Right cardiac atrium (tissue), 5 donors: ENCODE measurements at regions not wholly inside any gene's neighbourhood (a gene's known extent, or its start where the extent isn't known, plus 50 kb on each side); places are given as distances from the start of the nearest gene placed in this dataset.

Experiments used
- ATAC-seq, 2 donors: fragments of 200-7000 bp; cut with Tn5 transposase; one replicate each; pipeline versions ENCODE4 v1.8.0 to v1.9.1; 2020; ENCODE audit warnings: moderate library complexity in 2 of 2, mild to moderate bottlenecking in 1 of 2
- DNase-seq, 3 donors: peaks; one replicate each; pipeline ENCODE4 v3.0.0-alpha.2; 2020
- H3K27ac ChIP-seq: one replicate; pipeline ENCODE4 v1.5.1; 2013; ENCODE audit warnings: mild to moderate bottlenecking, low read length, control low read depth, moderate library complexity
- H3K27me3 ChIP-seq: one replicate; pipeline ENCODE4 v1.6.1; 2013; ENCODE audit not compliant: control insufficient read depth, insufficient read depth
- H3K4me1 ChIP-seq: one replicate; pipeline ENCODE4 v1.6.1; 2013; ENCODE audit warnings: low read length; ENCODE audit not compliant: control insufficient read depth, insufficient read depth
- H3K4me3 ChIP-seq: one replicate; pipeline ENCODE4 v1.5.1; 2013; ENCODE audit warnings: low read length, control low read depth
- H3K9me3 ChIP-seq: one replicate; pipeline ENCODE4 v1.6.1; 2013; ENCODE audit warnings: low read length; ENCODE audit not compliant: control insufficient read depth
- WGBS: extraction: QIAGEN DNeasy Blood & Tissue Kit; methylation state at CpG from one replicate; pipeline ENCODE4 v1.1.7; 2013; 5-methylcytosine and 5-hydroxymethylcytosine counted together
- intact Hi-C, 4 donors: fragments of 100-400 bp; cut with DNase I; formaldehyde crosslinking; loops; one replicate each; pipeline versions ENCODE4 v1.11.0 to v1.14.0; 2022 to 2023
- donor health status: healthy with polysubstance abuse.
- donor health status: DM: no; HTN: yes; CAD: no.
- donor health status: DM: no; HTN: no; CAD: no.
- donor health status: DM: no; HTN: yes; CAD: no; lungs with severe emphysema.
- donor health status: DM: yes; HTN: yes; CAD: no.

GRCh38 chr5:21173526-21173925 lies 1185.5 kb upstream of the CDH18 start:
- no peak for ATAC-seq

GRCh38 chr5:21173036-21173435 lies 1185.0 kb upstream of the CDH18 start:
- 74% methylated on average over 2 of the region's 2 CpGs for WGBS
- Histone ChIP-seq H3K4me1 (no peaks in the 10 kb centered on the region), H3K27ac (no peak overlapping the region), H3K27me3 (no peaks in the 10 kb centered on the region), H3K9me3 (peaks cover 2% of the 10 kb centered on the region), H3K4me3 (no peak overlapping the region)
- ATAC-seq = no peak
- DNase-seq = no peak
- intact Hi-C loops = no loop called here

More at GRCh38 chr5:21173526-21173925, 1185.5 kb upstream of the CDH18 start:
- intact Hi-C loops = no loop called here
- H3K4me3 ChIP-seq = no peak overlapping the region
- no peaks in the 10 kb centered on the region for H3K4me1 ChIP-seq
- no peak overlapping the region for H3K27ac ChIP-seq
- no peak for DNase-seq
- 82% methylated on average over 2 of the region's 2 CpGs for WGBS
- peaks cover 2% of the 10 kb centered on the region for H3K9me3 ChIP-seq
- H3K27me3 ChIP-seq = no peaks in the 10 kb centered on the region

DNA sequence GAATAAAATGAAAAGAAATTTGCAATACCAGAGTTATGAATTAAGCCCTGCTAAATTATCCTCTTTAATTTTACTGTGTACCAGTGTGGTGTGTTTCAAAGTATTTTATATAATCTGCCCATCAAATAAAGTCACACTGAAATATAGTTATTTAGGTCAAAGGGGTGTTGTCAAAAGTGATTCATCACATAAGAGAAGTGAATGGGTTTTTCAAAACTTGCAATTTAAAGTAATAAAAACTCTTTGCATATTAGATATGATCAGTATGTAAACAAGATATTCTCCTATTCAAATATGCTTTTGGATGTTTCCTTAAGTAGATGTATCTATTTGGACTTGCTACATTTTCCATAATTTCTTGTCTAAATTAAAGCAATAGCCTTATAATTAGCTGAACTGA lies 1183.0 kb upstream of the CDH18 start:
- Histone ChIP-seq H3K27ac (no peak overlapping the region), H3K27me3 (no peaks in the 10 kb centered on the region), H3K4me3 (no peak overlapping the region), H3K4me1 (no peaks in the 10 kb centered on the region), H3K9me3 (peaks cover 2% of the 10 kb centered on the region)
- no peak for DNase-seq
- no peak for ATAC-seq
- intact Hi-C loops = no loop called here

DNA sequence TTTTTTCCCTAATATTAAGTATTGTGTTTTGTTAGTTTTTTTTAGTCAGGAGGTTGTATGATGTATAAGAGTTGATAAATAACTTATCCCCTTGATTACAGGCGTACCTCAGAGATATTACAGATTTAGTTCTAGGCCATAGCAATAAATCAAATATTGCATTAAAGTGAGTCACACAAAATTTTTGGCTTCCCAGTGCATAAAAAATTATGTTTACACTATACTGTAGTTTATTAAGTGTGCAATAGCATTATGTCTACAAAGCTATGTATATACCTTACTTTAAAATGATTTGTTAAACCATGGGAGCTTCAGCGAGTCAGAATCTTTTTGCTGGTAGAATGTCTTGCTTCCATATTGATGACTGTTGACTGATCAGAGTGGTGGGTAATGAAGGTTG lies 1180.6 kb upstream of the CDH18 start:
- Histone ChIP-seq H3K27ac (no peak overlapping the region), H3K4me3 (no peak overlapping the region), H3K4me1 (no peaks in the 10 kb centered on the region), H3K27me3 (no peaks in the 10 kb centered on the region), H3K9me3 (no peaks in the 10 kb centered on the region)
- intact Hi-C loops = no loop called here
- DNase-seq (no peak), ATAC-seq (no peak)
- WGBS = 86% methylated on average over 2 of the region's 2 CpGs

DNA sequence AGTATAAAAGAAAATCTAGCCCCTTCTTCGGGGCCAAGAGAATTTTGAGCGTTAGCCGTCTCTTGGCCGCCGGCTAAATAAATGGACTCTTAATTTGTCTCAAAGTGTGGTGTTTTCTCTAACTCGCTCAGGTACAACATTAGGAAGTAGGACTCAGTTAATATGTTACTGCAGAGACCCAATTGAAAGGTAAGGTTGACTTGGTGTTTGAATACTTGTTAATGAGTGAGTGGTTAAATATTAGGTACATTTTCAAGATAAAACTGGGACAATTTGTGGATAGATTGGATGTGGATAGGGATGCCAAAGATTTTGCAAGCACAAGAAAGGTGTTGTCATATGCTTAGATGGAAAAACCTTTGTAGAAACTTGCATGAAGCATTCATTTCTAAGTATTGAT lies 1177.3 kb upstream of the CDH18 start:
- intact Hi-C loops = no loop called here
- Histone ChIP-seq H3K27me3 (no peaks in the 10 kb centered on the region), H3K4me3 (no peak overlapping the region), H3K27ac (no peak overlapping the region), H3K4me1 (no peaks in the 10 kb centered on the region), H3K9me3 (peaks cover 2% of the 10 kb centered on the region)
- ATAC-seq (no peak), DNase-seq (no peak)
- WGBS = 70% methylated on average over 6 of the region's 6 CpGs

- intact Hi-C loops = no loop called here
- no peak for ATAC-seq
- H3K27me3 ChIP-seq = no peaks in the 10 kb centered on the region
- no peak for DNase-seq
- 59% methylated on average over 4 of the region's 4 CpGs for WGBS
- peaks cover 2% of the 10 kb centered on the region for H3K9me3 ChIP-seq
- H3K4me3 ChIP-seq = no peak overlapping the region
- no peaks in the 10 kb centered on the region for H3K4me1 ChIP-seq
- H3K27ac ChIP-seq = no peak overlapping the region
Measured at GRCh38 chr5:21164425-21164824, 1176.4 kb upstream of the CDH18 start.

- H3K27ac ChIP-seq = no peak overlapping the region
- ATAC-seq (no peak), DNase-seq (no peak)
- H3K4me1 ChIP-seq = no peaks in the 10 kb centered on the region
- 76% methylated on average over 3 of the region's 3 CpGs for WGBS
- H3K27me3 ChIP-seq = no peaks in the 10 kb centered on the region
- H3K4me3 ChIP-seq = no peak overlapping the region
- H3K9me3 ChIP-seq = peaks cover 3% of the 10 kb centered on the region
- intact Hi-C loops = no loop called here
Measured at GRCh38 chr5:21159510-21160059, 1171.6 kb upstream of the CDH18 start.

- Histone ChIP-seq H3K9me3 (peaks cover 3% of the 10 kb centered on the region), H3K4me1 (no peaks in the 10 kb centered on the region), H3K27me3 (no peaks in the 10 kb centered on the region), H3K27ac (no peak overlapping the region), H3K4me3 (no peak overlapping the region)
- WGBS = 88% methylated on average over 2 of the region's 2 CpGs
- intact Hi-C loops = no loop called here
- DNase-seq (no peak), ATAC-seq (no peak)
Measured at GRCh38 chr5:21154526-21154925, 1166.5 kb upstream of the CDH18 start.

DNA sequence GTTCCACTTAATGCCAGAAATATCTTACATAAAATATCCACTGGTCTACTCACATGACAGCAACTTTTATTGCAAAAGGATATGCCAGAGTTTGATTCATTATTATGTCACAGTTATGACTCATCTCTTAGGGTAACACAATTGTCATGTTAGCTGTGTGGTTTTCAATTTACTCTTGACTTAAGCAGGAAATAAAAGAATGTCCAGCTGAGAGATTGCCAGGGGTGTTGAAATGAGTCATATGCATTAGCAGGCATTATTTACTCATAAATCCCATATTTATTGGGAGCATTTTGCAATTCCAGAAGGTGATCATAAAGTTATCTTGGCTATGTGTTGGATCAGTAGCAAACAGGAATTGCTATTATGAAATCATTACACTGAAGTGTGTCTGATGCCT lies 1164.6 kb upstream of the CDH18 start:
- Histone ChIP-seq H3K4me3 (no peak overlapping the region), H3K4me1 (no peaks in the 10 kb centered on the region), H3K27ac (no peak overlapping the region), H3K9me3 (peaks cover 3% of the 10 kb centered on the region), H3K27me3 (no peaks in the 10 kb centered on the region)
- intact Hi-C loops = no loop called here
- DNase-seq = no peak
- no peak for ATAC-seq

DNA sequence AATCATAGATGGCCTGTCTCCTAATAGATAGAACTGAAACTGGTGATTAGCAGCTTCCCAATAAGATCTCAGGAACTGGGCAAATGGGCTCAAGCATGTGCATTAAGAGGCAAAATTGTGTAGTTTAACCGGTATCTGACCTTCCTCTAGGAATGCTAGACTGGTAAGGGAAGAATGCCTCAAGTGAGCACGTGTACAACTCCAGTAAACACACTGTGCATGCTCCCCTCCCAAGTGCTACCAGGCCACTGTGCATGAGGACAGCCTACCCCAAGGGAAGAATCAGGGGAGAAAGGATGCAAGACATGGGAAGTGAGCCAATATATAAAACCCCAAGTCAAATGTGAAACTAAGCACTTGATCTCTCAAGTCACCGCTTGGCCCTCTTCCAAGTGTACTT lies 1157.4 kb upstream of the CDH18 start:
- Histone ChIP-seq H3K27ac (no peak overlapping the region), H3K27me3 (no peaks in the 10 kb centered on the region), H3K4me3 (no peak overlapping the region), H3K4me1 (no peaks in the 10 kb centered on the region), H3K9me3 (no peaks in the 10 kb centered on the region)
- DNase-seq = no peak
- 76% methylated on average over 3 of the region's 3 CpGs for WGBS
- intact Hi-C loops = no loop called here
- no peak for ATAC-seq

DNA sequence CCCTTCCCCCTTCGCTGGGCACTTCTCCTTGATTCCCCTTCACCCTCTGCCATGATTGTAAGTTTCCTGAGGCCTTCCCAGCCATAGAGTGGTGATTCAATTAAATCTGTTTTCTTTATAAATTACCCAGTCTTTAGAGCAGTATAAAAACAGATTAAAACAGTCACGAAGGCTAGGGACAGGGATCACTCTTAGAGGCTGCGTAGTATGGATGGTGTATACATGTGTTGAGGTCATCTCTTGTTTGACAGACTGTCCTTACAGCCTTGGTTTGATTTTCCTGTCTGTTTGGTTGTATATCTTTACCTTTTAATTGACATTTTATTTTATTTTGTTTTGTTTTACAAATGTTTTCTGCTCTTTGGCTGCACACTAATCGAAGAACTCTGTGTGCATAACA lies 1155.7 kb upstream of the CDH18 start:
- Histone ChIP-seq H3K9me3 (peaks cover 2% of the 10 kb centered on the region), H3K4me1 (no peaks in the 10 kb centered on the region), H3K4me3 (no peak overlapping the region), H3K27ac (no peak overlapping the region), H3K27me3 (no peaks in the 10 kb centered on the region)
- DNase-seq (no peak), ATAC-seq (no peak)
- 93% methylated on average over 4 of the region's 4 CpGs for WGBS
- intact Hi-C loops = no loop called here

DNA sequence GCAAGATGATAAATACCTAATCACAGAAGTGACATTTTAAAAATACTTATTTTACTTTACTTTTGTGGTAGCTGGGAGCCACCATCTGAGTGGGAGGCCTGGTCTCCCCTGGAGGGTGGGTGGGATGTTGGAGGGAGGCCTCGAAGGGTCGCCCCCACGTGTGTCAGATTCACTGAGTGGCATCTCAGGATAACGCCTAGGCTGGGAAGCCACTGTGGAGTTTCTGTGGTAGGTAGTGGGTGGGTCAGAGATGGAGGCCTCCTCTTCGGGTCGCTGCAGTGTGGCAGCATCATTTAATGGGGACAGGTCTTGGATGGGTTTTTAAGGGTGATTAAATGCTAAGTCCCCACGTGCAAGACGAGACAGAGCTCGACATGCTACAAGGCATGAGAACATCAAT lies 1154.8 kb upstream of the CDH18 start:
- intact Hi-C loops = no loop called here
- no peak overlapping the region for H3K27ac ChIP-seq
- ATAC-seq (no peak), DNase-seq (no peak)
- 91% methylated on average over 9 of the region's 9 CpGs for WGBS
- H3K27me3 ChIP-seq = no peaks in the 10 kb centered on the region
- H3K4me3 ChIP-seq = no peak overlapping the region
- H3K9me3 ChIP-seq = peaks cover 2% of the 10 kb centered on the region
- H3K4me1 ChIP-seq = no peaks in the 10 kb centered on the region
